Stimulated activated naive CD4-positive, alpha-beta T cell treated with Interleukin-2 at 50 U/mL for 16 hours (primary cell): ENCODE measurements at regions not wholly inside any gene's neighbourhood (a gene's known extent, or its start where the extent isn't known, plus 50 kb on each side); places are given as distances from the start of the nearest gene placed in this dataset.
"Not testable (repeated sequence)": the region's sequence is repeated elsewhere in the genome, so short reads cannot be mapped to it uniquely, and the experiment has no call there.

Source experiments
- DNase-seq: peaks from one replicate; lab custom pipeline; 2025; lab: John Stamatoyannopoulos, UW

DNA sequence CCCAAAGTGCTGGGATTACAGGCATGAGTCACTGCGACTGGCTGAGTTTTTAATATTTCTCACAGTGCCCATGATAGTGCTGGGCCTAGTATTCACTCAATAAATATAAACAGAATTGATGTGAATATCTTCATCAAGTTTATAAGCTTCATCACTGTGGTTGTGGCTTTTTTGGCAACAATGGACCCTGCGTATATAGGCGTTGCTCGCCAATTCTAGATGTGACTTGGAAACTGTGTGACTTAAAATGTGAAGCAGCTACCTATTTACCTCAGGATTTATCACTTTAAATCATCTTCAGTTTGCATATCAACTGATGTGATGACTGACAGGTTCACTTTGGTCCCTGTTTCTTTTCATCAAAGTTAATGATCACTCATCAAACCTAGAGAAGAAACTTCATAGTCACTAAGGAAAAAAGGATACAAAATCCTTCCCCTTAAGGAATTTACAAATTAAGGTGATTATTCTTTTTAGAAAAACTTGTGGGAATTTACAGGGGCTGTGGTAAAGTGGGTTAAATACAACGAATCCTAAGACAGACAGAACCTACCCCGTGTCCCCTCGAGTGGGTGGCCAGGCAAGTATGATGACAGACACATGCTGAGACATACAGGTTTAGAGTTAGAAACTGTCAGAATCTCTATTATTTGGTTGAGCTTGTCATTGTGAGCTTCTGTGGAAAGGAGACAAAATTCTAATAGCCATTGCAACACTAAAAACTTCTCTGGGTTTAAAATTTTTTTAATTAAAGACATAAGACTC is 101.3 kb downstream of the AKAP11 start:
- DNase-seq = no peak

DNA sequence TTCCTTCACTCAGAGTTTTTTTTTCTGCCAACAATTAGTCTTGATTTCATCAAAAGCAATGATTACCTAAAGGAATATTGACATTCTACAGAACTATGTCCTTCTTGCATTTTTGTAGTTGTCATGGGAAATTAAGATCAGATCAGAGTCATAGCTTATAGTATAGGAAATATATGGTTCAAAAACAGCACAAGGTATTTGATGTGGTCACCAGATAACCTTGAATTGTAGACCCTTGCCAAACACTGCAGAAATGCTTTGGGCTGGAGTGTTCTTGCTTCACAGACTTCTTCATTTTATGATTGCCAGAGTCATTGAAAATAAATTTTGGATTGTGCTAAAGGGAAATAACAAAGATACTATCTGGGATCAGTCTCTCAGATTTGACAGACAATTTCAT is 103.7 kb downstream of the AKAP11 start:
- no peak for DNase-seq

DNA sequence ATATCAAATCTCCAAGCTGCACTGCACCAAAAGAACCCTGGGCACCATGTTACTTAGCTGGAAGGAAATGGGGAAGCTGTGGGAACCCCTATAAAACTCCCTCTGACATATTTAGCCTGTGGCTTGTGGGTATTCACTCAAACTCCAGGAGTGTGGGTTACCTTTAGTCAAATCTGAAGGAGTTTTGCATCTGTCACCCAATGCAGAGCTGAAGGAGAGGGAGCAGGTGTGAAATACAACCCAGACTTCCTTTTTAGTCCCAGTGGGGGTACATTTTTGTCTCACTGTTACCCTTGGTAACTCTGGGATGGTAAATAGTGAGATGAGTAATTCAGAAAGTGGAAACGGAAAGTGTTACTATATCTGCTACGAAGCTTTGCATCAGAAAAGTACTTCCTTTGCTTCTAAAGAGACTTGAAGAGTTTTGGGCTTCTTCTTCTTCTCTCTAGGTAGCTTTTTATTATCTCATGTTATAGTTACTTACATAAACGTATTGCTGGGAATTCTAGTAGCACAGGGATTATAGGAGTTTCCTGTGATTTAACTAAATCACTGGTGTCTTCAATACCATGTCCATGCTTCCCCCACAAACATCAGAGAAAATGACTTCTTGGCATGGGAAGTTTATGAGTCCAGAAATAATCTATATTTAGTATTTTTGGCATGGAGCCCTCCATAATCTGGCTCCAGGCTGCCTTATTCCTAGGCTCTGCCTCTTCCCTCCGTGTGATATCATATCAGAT is 105.9 kb downstream of the AKAP11 start:
- DNase-seq = no peak

DNA sequence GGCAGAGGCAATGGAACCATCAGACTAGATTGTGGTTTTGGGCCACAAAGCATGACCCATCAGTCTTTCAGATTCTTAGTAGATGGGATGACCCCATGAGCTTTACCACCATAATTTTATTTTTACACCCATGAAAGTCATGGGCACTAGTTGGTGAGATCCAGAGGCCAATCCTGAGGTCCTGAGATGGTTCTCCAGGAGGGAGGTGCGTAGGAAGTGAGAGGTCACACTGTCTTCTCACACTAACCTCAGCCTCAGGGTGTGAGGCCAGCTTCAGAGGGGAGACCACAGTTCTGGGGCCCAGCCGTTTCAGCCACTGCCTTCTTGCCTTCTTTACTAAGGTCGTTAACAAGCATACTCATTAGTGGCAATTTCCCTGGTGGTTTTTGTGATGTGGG is 106.4 kb downstream of the AKAP11 start:
- DNase-seq = no peak

DNA sequence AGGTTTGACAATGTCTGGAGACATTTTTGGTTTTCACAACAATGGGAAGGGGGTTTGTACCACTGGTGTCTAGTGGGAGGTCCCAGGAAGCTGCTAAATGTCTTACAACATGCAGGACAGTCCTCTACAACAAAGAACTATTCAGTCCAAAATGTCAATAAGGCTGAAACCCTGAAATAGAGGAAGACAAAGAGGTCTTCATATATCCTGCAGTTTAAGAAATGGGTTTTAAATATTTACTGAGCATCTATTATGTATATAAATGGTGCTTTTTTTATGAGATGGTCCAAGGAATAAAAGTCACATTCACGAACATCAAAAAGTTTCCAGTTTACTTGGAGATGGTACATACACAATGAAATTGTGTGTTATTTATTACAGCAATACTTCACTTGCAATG is 107.3 kb downstream of the AKAP11 start:
- DNase-seq = no peak

DNA sequence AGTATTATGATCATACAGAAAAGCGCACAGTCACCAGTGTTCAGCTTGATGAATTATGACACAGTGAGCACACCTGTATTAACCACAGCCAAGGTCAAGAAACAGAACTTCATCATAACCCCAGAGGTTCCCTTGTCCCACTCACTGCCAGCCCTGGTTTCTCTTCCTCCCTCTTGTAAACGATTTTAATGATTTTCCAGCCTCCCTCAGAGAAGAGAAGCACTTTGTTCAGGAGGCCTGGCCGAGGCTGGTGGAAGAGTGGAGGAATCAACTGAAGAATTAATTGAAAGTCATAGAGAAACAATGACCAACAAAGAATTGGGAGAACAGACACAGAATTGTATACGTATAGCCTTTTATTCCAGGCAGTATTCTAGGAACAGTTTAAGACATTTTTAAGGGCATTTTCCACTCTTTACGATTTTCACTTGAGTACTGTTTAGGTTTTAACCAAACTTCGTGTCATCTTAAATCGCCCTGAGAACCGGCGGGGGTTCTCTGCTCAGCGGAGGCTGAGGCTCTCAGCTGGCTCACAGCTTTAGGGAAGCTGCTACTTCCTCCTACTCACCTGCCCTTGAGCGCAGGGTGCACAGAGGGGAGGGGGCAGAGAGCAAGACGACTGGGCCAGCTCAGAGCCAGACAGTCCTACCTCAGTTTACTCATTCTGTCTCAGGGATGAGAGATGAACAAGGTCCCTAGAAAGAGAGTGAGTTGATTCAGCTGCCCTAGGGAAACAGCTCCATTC is 108.6 kb downstream of the AKAP11 start:
- DNase-seq = no peak

DNA sequence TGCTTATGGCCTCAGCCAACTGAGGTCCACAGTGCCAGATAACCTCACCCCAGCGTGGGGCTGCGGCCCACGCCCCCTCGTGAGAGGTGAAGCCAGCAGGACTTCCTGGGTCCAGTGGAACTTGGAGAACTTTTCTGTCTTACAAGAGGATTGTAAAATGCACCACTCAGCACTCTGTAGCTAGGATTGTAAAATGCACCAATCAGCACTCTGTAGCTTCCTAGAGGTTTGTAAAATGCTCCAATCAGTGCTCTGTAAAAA is 109.1 kb downstream of the AKAP11 start:
- no peak for DNase-seq

DNA sequence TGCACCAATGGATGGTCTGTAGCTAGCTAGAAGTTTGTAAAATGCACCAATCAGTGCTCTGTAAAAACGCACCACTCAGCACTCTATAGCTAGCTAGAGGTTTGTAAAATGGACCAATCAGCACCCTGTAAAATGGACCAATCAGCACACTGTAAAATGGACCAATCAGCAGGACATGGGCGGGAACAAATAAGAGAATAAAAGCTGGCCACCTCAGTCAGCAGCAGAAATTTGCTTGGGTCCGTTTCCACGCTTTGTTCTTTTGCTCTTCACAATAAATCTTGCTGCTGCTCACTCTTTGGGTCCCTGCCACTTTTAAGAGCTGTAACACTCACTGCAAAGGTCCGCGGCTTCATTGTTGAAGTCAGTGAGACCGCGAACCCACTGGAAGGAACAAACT is 109.5 kb downstream of the AKAP11 start:
- not testable (repeated sequence) for DNase-seq

DNA sequence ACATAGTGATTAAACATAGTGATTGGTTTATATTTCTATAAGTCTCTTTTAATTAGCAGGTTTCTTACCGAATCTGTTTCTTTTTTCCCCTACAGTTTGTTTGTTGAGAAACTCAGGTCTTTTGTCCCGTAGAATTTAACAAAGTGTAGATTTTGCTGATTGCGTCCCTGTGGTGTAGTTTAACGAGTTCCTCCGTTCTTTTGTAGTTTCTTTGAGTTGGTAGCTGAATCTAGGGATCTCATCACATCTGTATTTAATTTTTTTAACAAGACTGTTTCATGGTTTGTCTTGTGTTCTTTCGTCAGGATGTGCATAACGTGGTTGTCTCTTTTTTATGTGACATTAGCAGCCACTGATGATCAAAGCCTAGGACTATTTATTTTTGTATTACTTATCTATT is 111.1 kb downstream of the AKAP11 start:
- DNase-seq = no peak

DNA sequence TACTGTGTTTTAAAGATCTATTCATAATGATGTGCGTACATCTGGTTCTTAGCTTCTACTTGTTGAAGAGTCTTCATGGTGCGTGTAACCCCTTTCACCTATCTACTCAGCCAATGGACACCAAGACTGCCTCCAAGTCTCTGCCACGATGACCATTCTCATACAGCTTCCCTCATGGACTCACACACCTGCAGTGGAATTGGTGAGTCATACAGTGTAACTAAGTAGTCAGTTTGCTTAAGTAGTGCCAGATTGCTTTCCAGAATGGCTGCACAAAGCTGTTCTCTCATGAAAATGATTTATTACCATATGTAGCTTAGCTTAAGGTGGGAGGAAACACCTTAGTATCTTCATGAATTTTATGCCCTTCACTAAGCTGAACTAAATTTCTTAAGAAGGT is 112.3 kb downstream of the AKAP11 start:
- DNase-seq = no peak

DNA sequence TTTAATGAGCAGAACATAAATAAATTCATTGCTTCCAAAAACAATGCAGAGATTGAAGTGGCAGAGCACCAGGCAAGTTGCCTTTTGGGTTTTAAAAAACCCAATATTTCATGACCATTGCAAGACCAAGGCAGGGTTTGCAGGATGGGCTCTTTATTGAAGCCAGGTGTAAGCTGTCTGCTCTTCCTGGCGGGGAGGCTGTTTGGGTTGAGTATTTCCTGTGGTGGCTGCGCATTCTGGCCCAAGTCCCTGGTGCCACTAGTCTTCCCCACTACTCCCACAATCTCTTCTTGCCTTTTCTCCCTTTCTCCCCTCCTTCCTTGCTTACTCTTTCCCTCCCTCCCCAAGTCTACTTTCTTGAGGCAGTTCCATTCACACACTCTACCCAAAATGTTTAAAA is 116.4 kb downstream of the AKAP11 start:
- DNase-seq = no peak

DNA sequence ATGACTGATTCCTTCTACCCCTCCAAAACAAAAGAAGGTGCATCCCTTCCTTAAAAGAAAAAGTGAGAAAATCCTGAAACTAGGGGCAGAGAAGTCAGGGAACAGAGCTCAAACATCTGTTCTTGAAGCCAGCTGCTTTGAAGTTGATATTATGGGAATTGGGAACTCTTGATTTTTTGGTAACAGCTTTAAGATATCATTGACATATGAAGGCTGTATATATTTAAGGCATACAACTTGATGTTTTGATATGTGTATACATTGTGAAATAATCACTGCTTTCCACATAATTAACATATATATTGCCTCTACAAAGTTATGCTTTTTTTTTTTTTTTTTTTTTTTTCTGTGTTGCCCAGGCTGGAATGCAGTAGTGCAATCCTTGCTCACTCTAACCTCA is 117.1 kb downstream of the AKAP11 start:
- DNase-seq = no peak

DNA sequence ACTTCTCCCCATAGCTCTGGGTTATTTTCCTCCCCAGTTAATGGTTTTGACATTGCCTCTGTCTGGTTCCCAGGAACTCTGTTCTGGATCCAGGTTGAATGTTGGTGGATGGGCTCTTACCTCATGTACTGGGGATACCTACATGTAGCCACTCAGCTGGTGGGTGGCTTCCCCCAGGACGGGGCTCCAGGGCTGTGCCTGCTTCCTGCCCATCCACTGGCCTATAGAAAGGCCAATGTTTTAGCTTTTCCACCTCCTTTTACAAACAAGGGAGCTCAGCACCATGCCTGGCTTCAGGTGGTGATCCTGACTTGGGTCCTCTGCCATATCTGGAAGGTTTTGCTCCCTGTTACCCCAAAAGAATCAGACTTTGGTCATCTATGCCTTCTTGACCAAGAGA is 120.2 kb downstream of the AKAP11 start:
- DNase-seq = no peak

DNA sequence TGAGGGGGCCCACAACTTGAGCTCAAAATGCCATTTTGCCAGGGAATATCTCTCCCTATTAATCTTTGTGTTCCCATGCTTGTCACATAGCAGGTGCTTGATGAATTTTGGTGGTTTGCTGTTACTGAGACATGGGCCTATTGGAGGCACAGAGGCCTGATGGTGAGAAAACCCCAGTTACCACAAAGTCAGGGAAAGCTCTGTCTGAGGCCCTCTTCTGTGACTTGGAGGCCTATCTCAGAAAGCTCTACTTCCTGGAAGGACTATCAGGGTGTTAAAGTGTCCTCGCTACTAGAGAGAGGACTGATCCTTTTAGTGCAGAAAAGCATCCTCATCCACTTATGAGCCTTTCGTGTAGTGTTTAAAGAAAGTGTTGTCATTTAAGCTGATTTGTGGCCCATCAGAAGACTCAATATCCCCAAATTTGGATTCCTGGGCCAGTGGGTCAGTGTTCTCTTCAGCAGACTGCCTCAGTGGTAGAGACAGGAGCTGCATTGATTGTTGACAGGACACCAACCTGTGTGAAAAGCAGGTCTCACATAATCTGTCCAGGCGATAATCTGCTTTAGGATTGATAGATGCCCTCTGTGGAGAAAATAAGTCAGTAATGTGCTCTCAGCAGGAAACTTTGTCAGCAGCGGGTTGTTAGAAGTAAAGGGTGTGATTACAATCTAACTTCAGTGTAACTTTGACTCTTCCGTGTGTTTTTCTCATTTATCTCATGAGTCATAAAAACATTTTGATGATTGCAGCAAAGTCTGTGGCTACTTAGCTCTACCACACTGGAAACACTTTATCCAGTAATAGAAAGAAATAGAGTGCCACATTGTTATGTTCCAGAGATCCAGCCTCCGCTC is 121.0 kb downstream of the AKAP11 start:
- no peak for DNase-seq

DNA sequence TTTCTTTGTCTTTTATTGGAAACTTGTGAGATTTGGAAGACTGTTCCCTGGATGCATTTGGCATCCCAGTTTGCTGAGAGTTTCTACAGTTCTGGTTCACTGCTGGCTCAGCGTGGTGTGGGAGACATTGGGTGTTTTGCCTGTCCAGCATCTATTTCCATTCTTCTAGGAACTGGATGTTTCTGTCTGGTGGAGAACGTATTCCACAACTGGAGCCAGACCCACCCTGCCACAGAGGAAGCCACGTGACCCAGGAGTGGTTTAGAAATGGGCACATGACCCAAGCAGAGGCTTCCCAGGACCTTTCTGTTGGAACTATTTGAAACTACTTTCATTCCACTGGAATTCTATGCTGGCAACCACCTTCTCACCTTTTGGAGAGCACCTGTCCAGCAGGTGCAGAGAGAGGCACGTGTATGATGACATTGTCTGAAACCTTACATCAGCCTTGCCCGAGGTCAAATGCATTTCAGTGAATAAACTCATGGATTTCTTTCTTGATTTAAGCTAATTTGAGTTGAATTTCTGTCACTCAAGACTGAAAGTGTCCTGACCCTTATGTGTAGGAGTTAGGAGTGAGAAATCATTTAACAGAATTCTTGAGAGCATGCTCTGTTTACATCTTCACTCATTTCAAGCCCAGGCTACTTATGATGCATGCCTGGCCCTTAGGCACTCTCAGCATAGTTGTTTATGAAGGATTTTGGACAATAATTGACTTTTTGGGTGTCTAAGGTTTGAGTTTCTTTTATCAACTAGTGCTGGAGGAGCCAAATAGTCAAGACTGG is 121.8 kb downstream of the AKAP11 start:
- no peak for DNase-seq

DNA sequence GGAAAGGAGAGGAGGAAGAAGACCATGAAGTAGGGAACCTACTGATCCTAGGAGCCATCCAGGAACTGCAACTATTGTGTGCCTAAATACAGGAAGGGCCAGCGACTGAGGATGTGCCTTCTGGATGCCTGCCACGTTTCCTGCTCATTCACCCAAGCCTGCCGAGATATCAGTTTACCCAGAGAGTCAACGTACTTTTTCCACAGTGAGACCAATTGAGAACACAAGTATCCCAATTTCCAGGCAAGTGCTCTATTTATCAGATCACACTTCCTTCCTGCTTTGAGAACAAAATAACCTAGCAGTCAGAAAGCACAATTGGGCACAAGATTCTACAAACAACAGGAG is 122.4 kb downstream of the AKAP11 start:
- DNase-seq = no peak

DNA sequence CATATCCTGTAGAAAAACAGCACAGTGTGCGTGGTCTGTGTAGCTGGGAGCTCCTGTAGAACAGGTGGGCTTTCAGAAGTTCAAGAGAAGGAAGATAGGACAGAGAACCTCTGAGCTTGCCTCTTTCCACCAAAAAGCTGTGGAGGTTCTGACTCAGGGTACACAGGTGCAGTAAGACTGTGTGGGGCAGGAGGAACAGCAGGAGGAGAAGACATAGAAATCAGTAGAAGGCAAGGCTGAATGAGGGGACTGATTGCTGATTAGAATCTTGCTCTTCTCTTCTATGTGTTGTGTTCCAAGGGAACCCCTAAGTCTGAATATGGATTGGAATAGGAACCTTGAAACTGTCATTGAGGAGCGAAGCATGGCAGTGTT is 122.7 kb downstream of the AKAP11 start:
- no peak for DNase-seq

DNA sequence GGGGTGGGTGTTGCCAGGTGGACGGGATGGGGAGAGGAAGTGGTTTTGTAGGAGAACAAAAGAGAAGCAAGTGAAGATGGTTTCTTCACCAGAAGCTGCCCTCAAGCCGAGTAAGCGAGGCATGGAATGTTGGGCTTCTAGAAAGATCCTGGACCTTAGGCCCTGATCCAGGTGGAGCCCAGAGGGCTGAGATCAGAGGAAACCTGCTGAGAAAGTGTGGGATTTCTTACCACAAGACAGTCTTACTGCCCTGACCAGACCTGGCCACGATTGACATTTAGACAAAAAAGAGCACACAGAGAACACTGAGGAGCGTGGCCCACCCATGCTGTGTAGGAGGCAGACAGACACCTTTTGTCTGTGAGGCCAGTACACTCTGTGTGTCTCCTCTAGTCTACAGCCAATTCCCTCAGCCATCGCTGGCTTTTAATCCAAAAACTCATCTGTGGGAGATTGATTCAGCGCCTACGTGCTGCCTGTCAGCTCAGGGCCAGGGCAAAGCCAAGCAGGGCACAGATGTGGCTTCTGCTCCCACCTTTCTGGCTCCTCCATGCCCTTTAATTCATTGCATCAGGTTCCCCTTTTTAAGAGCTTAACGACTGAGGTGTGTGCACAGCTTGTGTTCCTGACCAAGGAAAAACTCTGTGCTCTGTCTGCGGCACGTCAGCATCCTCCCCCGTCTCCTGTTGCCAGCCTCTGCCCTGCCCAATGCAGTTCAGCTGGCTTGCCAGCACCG is 123.3 kb downstream of the AKAP11 start:
- peak; percentile 27 for DNase-seq

DNA sequence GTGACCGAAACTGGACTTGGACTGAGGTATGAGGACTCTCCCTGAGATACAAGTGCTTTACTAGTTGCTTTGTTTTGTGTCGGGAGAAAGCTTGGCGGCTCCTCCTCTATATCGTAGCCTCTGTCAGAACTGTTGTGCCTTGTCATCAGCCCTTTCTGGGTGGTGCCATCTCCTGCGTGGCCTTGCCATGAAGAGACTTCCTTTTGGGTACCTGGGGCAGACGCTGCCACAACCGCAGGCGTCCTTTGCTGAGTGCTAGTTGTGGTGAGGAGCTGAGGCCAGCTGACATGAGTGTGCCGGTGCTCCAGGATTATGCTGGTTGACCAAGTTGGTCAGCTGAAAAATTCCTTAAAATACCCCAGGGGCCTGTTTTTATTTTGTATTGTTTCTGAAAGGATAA is 124.5 kb downstream of the AKAP11 start:
- peak; percentile 51 for DNase-seq

DNA sequence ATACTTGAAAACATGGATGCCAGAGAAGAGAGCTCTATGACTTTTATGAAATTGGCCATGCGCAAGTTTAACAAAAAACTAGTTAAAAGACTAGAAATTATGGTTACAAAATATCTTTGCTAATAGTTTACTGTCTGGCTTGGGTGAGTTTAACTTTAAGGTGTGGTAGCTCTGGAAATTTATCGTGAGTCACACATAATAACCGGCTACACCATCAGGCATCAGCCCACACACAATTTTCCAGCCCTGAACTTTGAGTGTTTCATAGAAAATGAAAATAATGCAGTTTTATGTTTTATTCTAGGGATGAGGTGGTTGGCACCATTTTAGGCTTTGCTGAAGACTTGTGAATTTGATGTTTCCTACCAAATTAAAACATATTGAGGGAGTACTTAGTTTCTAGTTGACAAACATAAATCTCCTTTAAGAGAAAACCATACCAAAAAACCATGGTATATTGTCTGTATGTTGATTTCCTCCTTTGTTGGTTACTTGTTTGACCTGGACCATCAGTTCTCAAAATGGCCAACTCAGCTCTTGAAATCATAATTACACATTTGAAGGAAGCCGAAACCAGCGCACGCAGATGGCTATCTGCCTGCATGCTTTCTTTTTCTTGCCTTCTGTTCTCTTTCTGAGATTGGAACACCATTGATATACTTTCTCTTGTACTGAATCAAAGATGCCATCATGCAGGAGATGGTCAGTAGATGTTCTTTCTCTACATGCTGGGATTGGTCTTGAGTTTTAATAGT is 125.1 kb downstream of the AKAP11 start:
- no peak for DNase-seq
